ENCODE measurements at regions not wholly inside any gene's neighbourhood (a gene's known extent, or its start where the extent isn't known, plus 50 kb on each side); places are given as distances from the start of the nearest gene placed in this dataset.
"Not testable (repeated sequence)": the region's sequence is repeated elsewhere in the genome, so short reads cannot be mapped to it uniquely, and the experiment has no call there.

GRCh38 chr6:23547851-23548250, 578.2 kb upstream of the NRSN1 start:
- no peak overlapping the region for H3K27ac ChIP-seq (ENCODE audit: low read depth in 2 of 2, low read length in 2 of 2)
- no peaks in the 10 kb centered on the region for H3K36me3 ChIP-seq (ENCODE audit: control insufficient read depth in 2 of 2, insufficient read depth in 2 of 2, low read length in 2 of 2)

GRCh38 chr6:23554953-23555352, 571.1 kb upstream of the NRSN1 start:
- H3K4me3 ChIP-seq (ENCODE audit: low read length in 2 of 2); H3K27ac ChIP-seq (ENCODE audit: low read depth in 2 of 2, low read length in 2 of 2); H3K4me1 ChIP-seq (ENCODE audit: control insufficient read depth in 2 of 2, insufficient read depth in 2 of 2, low read length in 2 of 2); H3K36me3 ChIP-seq (ENCODE audit: control insufficient read depth in 2 of 2, insufficient read depth in 2 of 2, low read length in 2 of 2); H3K9me3 ChIP-seq (ENCODE audit: control insufficient read depth in 2 of 2, low read length in 2 of 2); H3K9ac ChIP-seq (ENCODE audit: low read depth in 1 of 2, low read length in 2 of 2); H3K27me3 ChIP-seq (ENCODE audit: control insufficient read depth in 2 of 2, insufficient read depth in 2 of 2, low read length in 2 of 2): not testable (repeated sequence)

More at GRCh38 chr6:23547851-23548250, 578.2 kb upstream of the NRSN1 start:
- no peaks in the 10 kb centered on the region for H3K9me3 ChIP-seq (ENCODE audit: control insufficient read depth in 2 of 2, low read length in 2 of 2)
- no peak overlapping the region for H3K9ac ChIP-seq (ENCODE audit: low read depth in 1 of 2, low read length in 2 of 2)
- no peaks in the 10 kb centered on the region for H3K27me3 ChIP-seq (ENCODE audit: control insufficient read depth in 2 of 2, insufficient read depth in 2 of 2, low read length in 2 of 2)
- no peaks in the 10 kb centered on the region for H3K4me1 ChIP-seq (ENCODE audit: control insufficient read depth in 2 of 2, insufficient read depth in 2 of 2, low read length in 2 of 2)
- H3K4me3 ChIP-seq (ENCODE audit: low read length in 2 of 2): no peak overlapping the region

DNA sequence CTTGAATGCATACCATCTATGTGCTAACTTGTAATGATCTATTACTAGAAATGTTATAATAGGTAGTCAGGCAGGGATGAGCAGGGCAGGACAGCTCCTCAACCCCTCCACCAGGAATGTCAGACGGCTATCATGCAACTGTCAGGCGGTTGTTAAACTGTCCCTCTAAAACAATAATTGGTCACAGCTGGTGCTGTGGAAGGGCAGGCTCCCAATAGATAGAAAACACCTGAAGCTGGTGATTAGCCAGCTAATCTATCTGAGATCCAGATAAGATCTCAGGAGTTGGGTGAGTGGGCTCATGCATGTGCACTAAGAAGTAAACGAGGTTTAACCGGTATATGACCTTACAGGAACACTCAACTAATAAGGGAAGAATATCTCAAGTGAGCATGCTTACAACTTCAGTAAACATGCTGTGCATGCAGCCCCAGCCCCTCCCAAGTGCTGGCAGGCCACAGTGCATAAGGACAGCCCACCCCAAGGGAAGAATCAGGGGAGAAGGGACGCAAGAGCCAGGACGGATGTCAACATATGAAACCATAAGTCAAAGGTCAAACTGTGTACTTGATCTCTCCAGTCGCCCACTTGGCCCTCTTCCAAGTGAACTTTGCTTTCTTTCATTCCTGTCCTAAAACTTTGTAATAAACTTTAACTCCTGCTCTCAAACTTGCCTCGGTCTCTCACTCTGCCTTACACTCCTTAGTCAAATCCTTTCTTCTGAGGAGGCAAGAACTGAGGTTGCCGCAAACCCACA, 566.2 kb upstream of the NRSN1 start:
- no peak overlapping the region for H3K9ac ChIP-seq (ENCODE audit: low read depth in 1 of 2, low read length in 2 of 2)
- H3K36me3 ChIP-seq (ENCODE audit: control insufficient read depth in 2 of 2, insufficient read depth in 2 of 2, low read length in 2 of 2): no peaks in the 10 kb centered on the region
- H3K9me3 ChIP-seq (ENCODE audit: control insufficient read depth in 2 of 2, low read length in 2 of 2): no peaks in the 10 kb centered on the region
- H3K27me3 ChIP-seq (ENCODE audit: control insufficient read depth in 2 of 2, insufficient read depth in 2 of 2, low read length in 2 of 2): no peaks in the 10 kb centered on the region
- H3K4me3 ChIP-seq (ENCODE audit: low read length in 2 of 2): peak overlapping the region in 1 of 2 donors; percentile 17
- H3K4me1 ChIP-seq (ENCODE audit: control insufficient read depth in 2 of 2, insufficient read depth in 2 of 2, low read length in 2 of 2): peaks cover 0 to 10% of the 10 kb centered on the region in 2 donors
- no peak overlapping the region for H3K27ac ChIP-seq (ENCODE audit: low read depth in 2 of 2, low read length in 2 of 2)

GRCh38 chr6:23561732-23562131, 564.3 kb upstream of the NRSN1 start:
- no peak overlapping the region for H3K27ac ChIP-seq (ENCODE audit: low read depth in 2 of 2, low read length in 2 of 2)
- peaks cover 0 to 10% of the 10 kb centered on the region in 2 donors for H3K4me1 ChIP-seq (ENCODE audit: control insufficient read depth in 2 of 2, insufficient read depth in 2 of 2, low read length in 2 of 2)
- H3K36me3 ChIP-seq (ENCODE audit: control insufficient read depth in 2 of 2, insufficient read depth in 2 of 2, low read length in 2 of 2): no peaks in the 10 kb centered on the region
- no peaks in the 10 kb centered on the region for H3K27me3 ChIP-seq (ENCODE audit: control insufficient read depth in 2 of 2, insufficient read depth in 2 of 2, low read length in 2 of 2)
- H3K9me3 ChIP-seq (ENCODE audit: control insufficient read depth in 2 of 2, low read length in 2 of 2): no peaks in the 10 kb centered on the region
- no peak overlapping the region for H3K9ac ChIP-seq (ENCODE audit: low read depth in 1 of 2, low read length in 2 of 2)
- no peak overlapping the region for H3K4me3 ChIP-seq (ENCODE audit: low read length in 2 of 2)

- Histone ChIP-seq H3K27ac (ENCODE audit: low read depth in 2 of 2, low read length in 2 of 2) (no peak overlapping the region), H3K27me3 (ENCODE audit: control insufficient read depth in 2 of 2, insufficient read depth in 2 of 2, low read length in 2 of 2) (no peaks in the 10 kb centered on the region), H3K4me3 (ENCODE audit: low read length in 2 of 2) (no peak overlapping the region), H3K36me3 (ENCODE audit: control insufficient read depth in 2 of 2, insufficient read depth in 2 of 2, low read length in 2 of 2) (no peaks in the 10 kb centered on the region), H3K9ac (ENCODE audit: low read depth in 1 of 2, low read length in 2 of 2) (no peak overlapping the region), H3K9me3 (ENCODE audit: control insufficient read depth in 2 of 2, low read length in 2 of 2) (no peaks in the 10 kb centered on the region), H3K4me1 (ENCODE audit: control insufficient read depth in 2 of 2, insufficient read depth in 2 of 2, low read length in 2 of 2) (peaks cover 0 to 10% of the 10 kb centered on the region in 2 donors)
These were observed 563.5 kb upstream of the NRSN1 start for GRCh38 chr6:23562554-23562953.

DNA sequence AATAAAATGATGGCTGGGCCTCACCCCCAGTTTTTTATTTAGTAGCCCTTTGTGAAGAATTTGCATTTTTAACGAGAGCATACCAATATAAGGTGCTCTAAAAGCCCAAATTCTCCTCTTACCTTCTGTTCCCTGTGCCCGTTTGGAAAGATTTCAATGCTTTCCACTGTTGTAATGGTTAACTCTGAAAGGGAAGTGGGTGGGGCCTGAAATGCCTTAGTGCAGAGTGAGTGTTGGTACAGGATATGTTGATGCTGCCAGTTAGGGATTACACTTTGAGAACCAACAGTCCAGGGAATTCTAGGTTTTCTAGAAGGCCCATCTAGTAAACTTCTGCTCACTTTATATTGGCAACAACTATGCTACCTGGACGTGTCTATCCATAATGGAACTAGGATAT, 562.7 kb upstream of the NRSN1 start:
- Histone ChIP-seq H3K4me3 (ENCODE audit: low read length in 2 of 2) (no peak overlapping the region), H3K36me3 (ENCODE audit: control insufficient read depth in 2 of 2, insufficient read depth in 2 of 2, low read length in 2 of 2) (no peaks in the 10 kb centered on the region), H3K9me3 (ENCODE audit: control insufficient read depth in 2 of 2, low read length in 2 of 2) (no peaks in the 10 kb centered on the region), H3K27ac (ENCODE audit: low read depth in 2 of 2, low read length in 2 of 2) (no peak overlapping the region), H3K27me3 (ENCODE audit: control insufficient read depth in 2 of 2, insufficient read depth in 2 of 2, low read length in 2 of 2) (no peaks in the 10 kb centered on the region), H3K4me1 (ENCODE audit: control insufficient read depth in 2 of 2, insufficient read depth in 2 of 2, low read length in 2 of 2) (peaks cover 0 to 10% of the 10 kb centered on the region in 2 donors), H3K9ac (ENCODE audit: low read depth in 1 of 2, low read length in 2 of 2) (no peak overlapping the region)

GRCh38 chr6:23566418-23566817, 559.6 kb upstream of the NRSN1 start:
- Histone ChIP-seq H3K27ac (ENCODE audit: low read depth in 2 of 2, low read length in 2 of 2) (no peak overlapping the region), H3K4me1 (ENCODE audit: control insufficient read depth in 2 of 2, insufficient read depth in 2 of 2, low read length in 2 of 2) (no peaks in the 10 kb centered on the region), H3K9me3 (ENCODE audit: control insufficient read depth in 2 of 2, low read length in 2 of 2) (no peaks in the 10 kb centered on the region), H3K36me3 (ENCODE audit: control insufficient read depth in 2 of 2, insufficient read depth in 2 of 2, low read length in 2 of 2) (no peaks in the 10 kb centered on the region), H3K4me3 (ENCODE audit: low read length in 2 of 2) (no peak overlapping the region), H3K27me3 (ENCODE audit: control insufficient read depth in 2 of 2, insufficient read depth in 2 of 2, low read length in 2 of 2) (no peaks in the 10 kb centered on the region), H3K9ac (ENCODE audit: low read depth in 1 of 2, low read length in 2 of 2) (no peak overlapping the region)

GRCh38 chr6:23568292-23568691, 557.7 kb upstream of the NRSN1 start:
- Histone ChIP-seq H3K9ac (ENCODE audit: low read depth in 1 of 2, low read length in 2 of 2) (no peak overlapping the region), H3K36me3 (ENCODE audit: control insufficient read depth in 2 of 2, insufficient read depth in 2 of 2, low read length in 2 of 2) (no peaks in the 10 kb centered on the region), H3K4me3 (ENCODE audit: low read length in 2 of 2) (no peak overlapping the region), H3K9me3 (ENCODE audit: control insufficient read depth in 2 of 2, low read length in 2 of 2) (no peaks in the 10 kb centered on the region), H3K4me1 (ENCODE audit: control insufficient read depth in 2 of 2, insufficient read depth in 2 of 2, low read length in 2 of 2) (no peaks in the 10 kb centered on the region), H3K27ac (ENCODE audit: low read depth in 2 of 2, low read length in 2 of 2) (no peak overlapping the region), H3K27me3 (ENCODE audit: control insufficient read depth in 2 of 2, insufficient read depth in 2 of 2, low read length in 2 of 2) (no peaks in the 10 kb centered on the region)

- Histone ChIP-seq H3K36me3 (ENCODE audit: control insufficient read depth in 2 of 2, insufficient read depth in 2 of 2, low read length in 2 of 2) (no peaks in the 10 kb centered on the region), H3K27ac (ENCODE audit: low read depth in 2 of 2, low read length in 2 of 2) (no peak overlapping the region), H3K27me3 (ENCODE audit: control insufficient read depth in 2 of 2, insufficient read depth in 2 of 2, low read length in 2 of 2) (no peaks in the 10 kb centered on the region)
These were observed 541.8 kb upstream of the NRSN1 start for GRCh38 chr6:23584134-23584763.

DNA sequence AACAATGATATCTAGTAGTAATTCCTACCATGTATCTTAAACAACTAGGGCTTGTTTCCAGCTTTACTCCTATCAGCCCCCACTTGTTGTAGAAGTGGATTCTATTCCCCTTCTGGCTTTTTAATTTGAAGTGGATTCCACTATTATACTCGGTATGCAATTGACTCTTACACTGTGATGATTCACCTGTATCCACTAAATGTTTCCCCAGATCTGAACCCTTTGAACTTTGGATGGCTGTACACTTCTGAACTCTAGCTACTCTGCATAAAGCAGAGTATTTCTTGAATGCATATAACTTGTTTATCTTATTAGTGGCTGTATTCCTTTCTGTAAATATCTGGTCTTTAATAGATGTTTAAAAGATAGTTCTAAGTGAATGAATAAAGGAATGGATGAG, 538.4 kb upstream of the NRSN1 start:
- Histone ChIP-seq H3K36me3 (ENCODE audit: control insufficient read depth in 2 of 2, insufficient read depth in 2 of 2, low read length in 2 of 2) (no peaks in the 10 kb centered on the region), H3K9me3 (ENCODE audit: control insufficient read depth in 2 of 2, low read length in 2 of 2) (no peaks in the 10 kb centered on the region), H3K27me3 (ENCODE audit: control insufficient read depth in 2 of 2, insufficient read depth in 2 of 2, low read length in 2 of 2) (no peaks in the 10 kb centered on the region), H3K27ac (ENCODE audit: low read depth in 2 of 2, low read length in 2 of 2) (no peak overlapping the region), H3K4me1 (ENCODE audit: control insufficient read depth in 2 of 2, insufficient read depth in 2 of 2, low read length in 2 of 2) (no peaks in the 10 kb centered on the region), H3K9ac (ENCODE audit: low read depth in 1 of 2, low read length in 2 of 2) (no peak overlapping the region), H3K4me3 (ENCODE audit: low read length in 2 of 2) (no peak overlapping the region)

More at GRCh38 chr6:23584134-23584763, 541.8 kb upstream of the NRSN1 start:
- H3K9me3 ChIP-seq (ENCODE audit: control insufficient read depth in 2 of 2, low read length in 2 of 2): no peaks in the 10 kb centered on the region
- H3K4me3 ChIP-seq (ENCODE audit: low read length in 2 of 2): no peak overlapping the region
- no peaks in the 10 kb centered on the region for H3K4me1 ChIP-seq (ENCODE audit: control insufficient read depth in 2 of 2, insufficient read depth in 2 of 2, low read length in 2 of 2)
- no peak overlapping the region for H3K9ac ChIP-seq (ENCODE audit: low read depth in 1 of 2, low read length in 2 of 2)
